Jurkat, Clone E6-1 (cell line): ENCODE measurements at regions not wholly inside any gene's neighbourhood (a gene's known extent, or its start where the extent isn't known, plus 50 kb on each side); places are given as distances from the start of the nearest gene placed in this dataset.
"Not testable (repeated sequence)": the region's sequence is repeated elsewhere in the genome, so short reads cannot be mapped to it uniquely, and the experiment has no call there.

Source experiments
- DNase-seq: peaks from one replicate; pipeline ENCODE4 v3.0.0-alpha.2; 2011; ENCODE audit warnings: low read depth, low spot score
- H3K4me3 ChIP-seq: 2 replicates; pipeline ENCODE4 v1.5.1; 2011; ENCODE audit warnings: mild to moderate bottlenecking, low read length, control low read depth, moderate library complexity

DNA sequence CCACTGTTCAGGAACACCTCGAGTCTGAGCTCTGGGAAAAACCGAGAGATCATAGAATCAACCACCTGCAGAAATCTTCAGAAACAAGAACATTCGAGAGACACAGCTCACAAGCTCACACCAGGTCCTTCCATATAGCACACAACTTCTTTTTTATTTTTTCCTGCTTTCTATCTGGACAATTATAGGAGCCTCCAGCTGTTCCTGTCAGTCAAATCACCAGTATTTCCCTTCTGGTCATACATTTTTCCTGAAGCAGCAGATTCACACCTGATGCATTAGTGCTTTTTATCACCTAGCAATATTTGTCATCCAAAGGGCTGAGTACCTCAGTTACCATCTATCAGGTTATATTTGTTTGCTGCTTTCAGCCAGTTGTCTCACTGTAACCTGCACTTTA is 323.5 kb downstream of the FOXO1 start:
- no peak for DNase-seq
- H3K4me3 ChIP-seq, result no peak overlapping the region

DNA sequence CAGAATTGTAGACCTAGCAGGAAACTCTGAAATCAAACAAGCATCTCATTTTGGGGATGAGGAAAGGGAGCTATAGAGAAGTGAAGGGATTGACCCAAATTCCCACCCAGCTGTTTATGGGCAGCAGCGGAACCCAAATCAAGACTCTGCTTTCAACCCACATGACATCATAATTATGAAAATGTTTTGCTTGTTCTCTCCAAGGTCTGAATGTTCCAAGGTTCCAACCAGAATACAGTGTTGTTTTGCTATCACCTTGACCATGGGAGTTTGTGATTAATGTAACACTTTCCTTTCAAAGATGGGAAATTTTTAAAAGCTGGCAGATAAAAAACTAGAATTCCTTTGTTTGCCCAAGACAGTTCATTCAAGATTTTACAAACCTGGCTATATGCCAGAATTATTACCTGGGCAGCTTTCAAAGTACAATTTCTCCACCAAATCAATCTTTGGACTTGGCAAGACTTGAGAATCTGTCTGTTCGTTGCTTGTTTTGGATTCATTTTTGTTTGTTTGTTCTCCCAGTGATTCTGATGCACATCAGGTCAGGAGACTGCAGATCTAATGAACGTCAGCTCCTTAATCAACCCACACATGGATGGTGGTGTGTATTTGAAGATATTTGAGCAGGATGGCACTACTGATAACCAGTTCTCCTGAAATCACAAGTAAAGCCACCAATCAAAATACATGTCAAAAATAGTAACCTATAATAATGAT is 322.7 kb downstream of the FOXO1 start:
- DNase-seq, result no peak

DNA sequence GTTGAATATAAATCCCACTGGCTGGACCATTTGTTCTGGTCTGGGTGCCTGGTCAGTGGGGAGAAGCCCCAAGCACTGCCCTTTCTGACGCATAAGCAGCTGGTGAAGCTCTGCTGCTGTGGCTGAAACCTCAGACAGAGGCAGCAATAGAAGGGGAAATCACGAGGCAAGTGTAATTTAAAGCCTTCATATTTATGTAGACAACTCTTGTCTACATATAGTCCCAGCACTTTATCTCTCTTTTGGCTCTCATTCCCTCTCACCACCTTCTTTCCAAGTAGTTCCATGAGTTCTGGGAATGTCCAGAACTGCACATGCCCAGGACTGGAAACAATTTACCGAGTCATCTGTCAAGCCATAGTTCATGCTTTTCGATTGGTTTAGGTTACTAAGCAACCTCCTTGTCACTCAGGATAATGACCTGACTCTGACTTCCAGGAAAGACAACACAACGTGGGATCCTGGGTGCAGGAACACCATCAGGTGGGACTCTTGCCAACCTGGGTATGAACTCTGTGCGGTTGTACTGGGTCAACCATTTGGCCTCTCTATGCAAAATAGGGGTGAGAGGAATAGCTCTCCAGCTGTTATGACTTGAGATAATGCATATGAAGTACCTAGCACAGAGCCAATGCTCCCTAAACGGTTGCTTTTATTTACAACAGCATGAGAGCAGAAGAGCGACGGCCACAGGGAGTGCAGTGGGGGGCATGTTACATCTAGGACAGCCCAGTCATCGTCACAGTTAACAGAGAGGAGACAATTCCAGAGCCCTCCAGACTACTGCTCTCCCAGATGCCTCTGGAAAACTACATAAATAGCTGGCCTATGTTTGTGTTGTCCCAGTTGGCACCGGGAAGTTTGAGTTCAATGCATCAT is 321.9 kb downstream of the FOXO1 start:
- no peak for DNase-seq
- no peak overlapping the region for H3K4me3 ChIP-seq

More for the DNA sequence above, 322.7 kb downstream of the FOXO1 start:
- H3K4me3 ChIP-seq, result no peak overlapping the region

DNA sequence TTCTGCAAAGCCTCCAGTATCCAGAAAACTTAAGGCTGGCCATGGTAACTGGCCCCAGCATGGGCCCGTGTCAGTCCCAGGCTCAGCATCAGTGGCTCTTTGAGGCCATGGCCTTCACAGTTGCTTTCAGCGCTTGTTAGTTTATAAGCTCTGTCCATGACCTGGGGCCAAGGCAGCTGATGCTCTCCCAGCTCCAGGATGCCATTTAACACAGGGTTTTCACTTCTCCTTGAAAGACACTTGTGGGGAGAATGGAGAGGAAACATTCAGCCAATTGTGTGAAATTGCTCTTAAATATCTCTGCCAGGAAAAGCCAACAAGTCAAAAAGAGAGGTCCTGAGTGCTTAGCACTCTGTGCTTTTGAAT is 321.3 kb downstream of the FOXO1 start:
- H3K4me3 ChIP-seq, result no peak overlapping the region
- DNase-seq, result no peak

DNA sequence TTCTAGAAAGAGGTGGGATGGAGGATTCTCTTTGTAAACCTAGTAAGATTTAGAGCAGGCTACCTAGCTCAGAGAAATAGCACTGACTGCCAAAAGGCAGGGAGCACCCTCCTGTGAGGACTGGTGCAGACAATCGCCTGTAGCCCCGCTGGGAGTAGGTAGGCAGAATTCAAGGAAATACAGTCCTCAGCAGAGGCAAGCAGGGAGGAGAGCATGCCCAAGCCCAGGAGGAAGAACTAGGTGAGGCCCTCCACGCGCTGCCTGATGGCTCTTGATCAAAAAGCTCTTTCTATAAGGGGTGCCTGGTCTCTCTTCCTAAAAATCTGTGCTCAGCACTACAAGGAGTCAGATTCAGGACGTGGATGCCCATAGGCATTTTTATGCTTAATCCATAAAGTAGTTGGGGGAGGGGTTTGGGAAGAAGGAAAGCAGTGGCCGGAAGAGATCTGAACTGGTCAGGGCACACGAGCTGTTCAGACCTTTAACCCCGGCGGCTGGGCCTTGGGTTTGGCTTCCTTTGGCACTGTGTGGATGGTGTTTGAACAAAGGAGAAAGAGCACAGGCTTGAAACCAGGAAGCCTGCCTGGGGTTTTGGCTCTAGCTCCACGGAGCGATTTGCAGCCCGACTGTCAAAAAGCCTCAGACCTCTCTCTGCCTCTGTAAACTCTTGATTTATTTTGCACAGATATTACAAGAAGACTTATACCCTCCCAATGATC is 320.6 kb downstream of the FOXO1 start:
- DNase-seq, result no peak
- no peak overlapping the region for H3K4me3 ChIP-seq

DNA sequence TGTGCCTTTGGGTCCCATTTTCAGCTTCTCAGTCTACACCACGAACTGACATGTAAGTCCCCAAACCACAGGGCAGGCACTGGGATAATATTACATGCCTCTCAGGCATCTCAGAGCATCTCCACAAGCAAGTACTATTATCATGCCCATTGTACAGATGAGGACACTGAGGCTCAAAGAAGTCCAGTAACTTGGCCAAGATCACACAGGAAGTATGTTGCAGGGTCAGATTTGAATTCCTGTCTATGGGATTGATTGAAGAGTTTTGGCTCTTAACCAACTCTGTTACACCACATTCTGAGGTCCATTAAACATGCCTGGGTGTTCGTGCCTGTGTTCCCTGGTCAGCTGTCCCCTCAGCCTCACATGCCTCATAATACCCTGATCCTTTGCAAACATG is 319.8 kb downstream of the FOXO1 start:
- no peak overlapping the region for H3K4me3 ChIP-seq
- no peak for DNase-seq

DNA sequence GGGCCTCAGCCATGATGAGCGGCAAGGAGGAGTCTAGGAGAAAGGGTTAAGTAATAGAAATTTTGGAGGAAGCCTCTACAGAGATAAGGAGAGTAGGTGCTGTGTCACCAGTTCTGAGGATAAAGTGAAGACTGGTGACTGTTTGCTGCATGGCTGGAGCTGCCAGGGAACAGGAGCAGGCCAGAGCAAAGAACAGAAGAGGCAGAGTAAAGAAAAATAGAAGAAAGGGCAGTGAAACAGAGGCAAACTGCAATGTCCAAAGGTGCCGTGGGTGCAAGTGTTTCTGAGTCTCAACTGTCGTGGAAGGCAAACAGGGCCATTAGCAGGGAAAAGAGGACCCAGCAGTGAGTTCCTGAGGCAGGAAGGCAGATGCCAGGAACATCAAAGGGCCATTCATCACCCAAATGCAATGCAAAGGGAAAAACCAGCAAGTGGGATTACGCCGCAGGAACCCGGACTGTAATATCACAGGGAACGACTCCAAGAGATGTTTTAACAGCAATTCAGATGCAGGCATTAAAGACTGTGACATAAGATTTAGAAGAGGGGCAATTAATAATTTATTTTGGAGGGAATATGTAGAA is 318.3 kb downstream of the FOXO1 start:
- no peak for DNase-seq
- no peak overlapping the region for H3K4me3 ChIP-seq

DNA sequence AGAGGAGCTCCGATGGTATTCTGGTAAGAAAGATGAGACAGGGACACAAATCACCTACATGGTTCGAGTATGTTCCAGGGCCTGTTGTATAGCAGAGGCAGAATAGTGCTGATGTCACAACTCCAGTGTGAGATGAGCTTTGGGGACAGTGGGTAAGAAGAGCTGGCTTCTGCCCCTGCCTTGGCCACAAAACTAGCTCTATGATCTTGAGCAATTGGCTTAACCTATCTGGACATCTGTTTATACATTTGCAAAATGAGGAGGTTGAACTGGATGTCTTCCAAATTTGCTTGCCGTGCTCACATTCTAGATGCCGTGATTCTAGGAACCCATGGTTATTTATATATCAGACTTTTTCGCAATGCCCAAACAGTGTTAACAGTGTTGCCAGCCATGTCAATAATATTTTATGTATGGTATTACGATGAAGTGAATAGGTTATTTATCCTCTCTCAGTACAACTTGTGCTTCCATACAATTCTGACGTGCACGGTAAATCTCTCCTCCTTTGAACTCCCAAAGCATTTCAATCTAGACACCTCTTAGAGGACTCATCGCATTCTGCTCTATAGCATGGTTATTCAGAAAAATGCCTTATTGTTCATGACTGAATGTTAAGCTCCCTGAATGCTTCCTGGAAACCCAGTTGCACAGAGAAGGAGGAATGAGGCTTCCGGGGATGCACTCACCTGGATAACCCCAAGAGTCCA is 316.0 kb downstream of the FOXO1 start:
- no peak for DNase-seq
- H3K4me3 ChIP-seq, result no peak overlapping the region

DNA sequence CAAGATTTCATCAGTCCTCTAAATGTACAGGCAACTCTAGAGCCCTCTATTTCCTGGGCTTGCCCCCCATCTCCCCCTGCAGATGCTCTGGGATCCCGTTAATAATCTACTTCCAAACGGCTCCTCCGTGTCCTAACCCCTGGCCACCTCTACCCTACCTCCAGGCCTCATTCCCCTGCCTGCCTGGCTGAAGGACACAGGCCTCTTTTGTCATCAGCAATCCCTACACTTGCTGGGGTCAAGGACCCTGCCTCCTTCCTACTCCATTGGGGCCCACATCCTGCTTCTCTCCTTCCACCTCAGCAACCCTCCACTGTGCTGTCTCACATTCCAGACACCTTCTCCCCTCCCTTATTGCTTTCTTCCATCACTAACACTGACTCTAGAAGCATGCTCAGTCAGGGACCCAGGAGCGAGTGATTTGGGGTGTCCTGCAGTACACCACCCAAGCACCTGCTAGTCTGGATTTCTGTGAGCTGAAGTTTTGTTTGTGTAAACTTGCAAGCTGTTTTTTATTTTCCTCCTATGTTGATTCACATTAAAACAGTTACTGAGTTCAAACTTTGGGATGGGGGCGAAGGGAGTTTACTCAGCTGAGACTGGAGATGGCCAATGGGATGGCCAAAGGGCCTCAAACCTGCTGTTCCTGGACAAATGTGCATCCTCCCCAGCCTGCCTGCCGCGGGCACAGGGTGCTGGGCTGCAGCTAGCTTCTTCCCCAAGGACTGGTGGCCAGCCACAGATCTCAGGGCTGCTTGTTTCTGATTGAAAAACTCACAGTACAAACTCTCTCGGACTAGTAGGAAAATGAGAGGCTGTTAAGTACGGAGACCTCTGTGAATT is 314.7 kb downstream of the FOXO1 start:
- DNase-seq, result no peak
- no peak overlapping the region for H3K4me3 ChIP-seq

DNA sequence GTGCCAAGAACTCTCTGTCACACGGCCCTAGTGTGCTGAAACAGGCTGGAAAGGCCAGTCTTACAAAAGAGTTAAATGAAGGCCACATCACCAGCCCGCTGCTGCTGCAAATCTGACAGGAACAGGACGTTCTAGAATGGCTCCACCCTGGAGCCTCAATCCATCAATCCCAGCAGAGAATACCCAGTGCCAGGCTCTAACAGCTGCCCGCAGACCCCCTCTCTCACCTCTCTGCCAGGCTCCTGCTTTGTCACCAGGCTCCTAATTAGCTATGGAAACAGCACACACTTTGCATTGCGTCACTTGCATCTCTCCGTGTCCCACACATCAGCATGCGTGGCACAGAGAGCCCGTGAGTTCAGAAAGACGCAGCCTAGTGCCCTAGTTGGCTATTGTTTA is 314.1 kb downstream of the FOXO1 start:
- DNase-seq, result no peak
- H3K4me3 ChIP-seq, result no peak overlapping the region

DNA sequence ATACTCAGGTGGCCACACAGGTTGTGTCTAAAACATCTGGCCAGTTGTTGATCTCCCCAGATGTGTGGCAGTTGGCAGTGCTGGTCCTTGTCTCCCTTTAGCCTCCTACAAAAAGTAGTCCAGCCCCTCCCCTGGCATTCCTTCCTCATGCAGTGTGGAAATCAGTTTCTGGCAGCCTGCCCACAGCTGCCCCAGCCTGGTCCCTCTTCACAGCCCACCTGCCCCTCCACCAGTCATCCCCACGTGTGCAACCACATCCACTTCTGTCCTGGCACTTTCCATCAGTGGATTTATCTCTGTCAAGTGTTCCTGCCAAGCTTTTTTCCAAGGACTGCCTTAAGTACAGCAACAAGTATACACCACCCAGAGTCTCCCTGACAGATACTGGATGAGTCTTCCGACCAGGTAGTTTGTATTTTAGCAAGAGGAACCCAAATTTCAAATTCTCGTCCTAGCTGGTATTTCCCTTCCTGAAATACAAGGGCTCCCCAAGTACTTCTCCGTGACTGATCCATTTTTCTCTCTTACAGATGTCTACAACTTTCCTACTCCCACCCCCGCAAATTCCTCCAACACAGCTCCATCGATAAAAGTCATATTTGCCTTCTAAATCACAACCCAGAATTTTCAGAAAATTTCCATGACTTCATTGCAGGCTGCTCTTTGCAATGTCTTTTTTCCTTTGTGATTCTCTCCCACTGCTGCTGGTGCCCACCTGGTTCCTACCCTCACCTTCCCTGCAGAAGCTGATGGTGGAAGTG is 313.5 kb downstream of the FOXO1 start:
- no peak for DNase-seq
- no peak overlapping the region for H3K4me3 ChIP-seq

DNA sequence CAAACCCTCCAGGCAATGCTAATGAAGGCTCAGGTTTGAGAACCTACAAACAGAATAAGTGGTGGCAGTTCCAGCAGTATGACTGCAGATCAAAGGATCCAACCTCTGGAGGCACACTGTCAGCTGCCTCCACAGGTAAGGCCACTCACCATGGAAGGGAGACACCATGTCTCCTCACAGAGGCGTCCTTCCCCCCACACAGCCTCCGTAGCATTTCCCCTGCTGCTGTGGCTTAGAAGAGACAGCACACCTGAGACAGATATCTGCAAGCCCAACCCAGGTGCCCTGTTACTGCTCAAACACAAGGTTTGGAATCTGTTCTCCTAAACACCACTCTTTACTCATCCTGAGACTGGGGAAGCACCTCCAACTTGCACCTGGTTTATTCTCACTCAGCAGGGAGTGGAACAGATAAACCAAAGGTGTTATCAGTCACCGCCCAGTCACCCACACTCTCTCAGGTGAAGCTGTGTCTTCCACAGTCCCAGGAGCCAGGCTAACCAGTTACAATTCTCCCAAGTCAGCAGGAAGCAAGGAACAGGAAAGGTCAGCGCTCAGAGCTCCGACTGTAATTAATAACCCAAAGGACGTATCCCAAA is 311.2 kb downstream of the FOXO1 start:
- no peak for DNase-seq
- H3K4me3 ChIP-seq, result no peak overlapping the region

DNA sequence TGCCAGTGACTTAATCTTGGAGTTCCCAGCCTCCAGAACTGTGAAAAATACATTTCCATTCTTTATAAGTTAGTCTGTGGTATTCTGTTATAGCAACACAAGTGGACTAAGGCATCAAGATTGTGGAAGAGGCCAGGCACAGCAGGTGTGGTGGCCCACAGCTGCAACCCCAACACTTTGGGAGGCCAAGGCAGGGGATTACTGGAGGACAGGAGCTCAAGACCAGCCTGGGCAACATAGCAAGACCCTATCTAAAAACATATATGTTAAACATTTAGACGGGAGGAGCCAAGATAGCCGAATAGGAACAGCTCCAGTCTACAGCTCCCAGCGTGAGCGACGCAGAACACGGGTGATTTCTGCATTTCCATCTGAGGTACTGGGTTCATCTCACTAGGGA is 310.4 kb downstream of the FOXO1 start:
- no peak for DNase-seq
- H3K4me3 ChIP-seq, result no peak overlapping the region

DNA sequence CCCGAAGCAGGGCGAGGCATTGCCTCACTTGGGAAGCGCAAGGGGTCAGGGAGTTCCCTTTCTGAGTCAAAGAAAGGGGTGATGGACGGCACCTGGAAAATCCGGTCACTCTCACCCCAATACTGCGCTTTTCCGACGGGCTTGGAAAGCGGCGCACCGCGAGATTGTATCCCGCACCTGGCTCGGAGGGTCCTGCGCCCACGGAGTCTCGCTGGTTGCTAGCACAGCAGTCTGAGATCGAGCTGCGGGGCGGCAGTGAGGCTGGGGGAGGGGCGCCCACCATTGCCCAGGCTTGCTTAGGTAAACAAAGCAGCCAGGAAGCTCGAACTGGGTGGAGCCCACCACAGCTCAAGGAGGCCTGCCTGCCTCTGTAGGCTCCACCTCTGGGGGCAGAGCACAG is 310.0 kb downstream of the FOXO1 start:
- not testable (repeated sequence) for DNase-seq, H3K4me3 ChIP-seq

DNA sequence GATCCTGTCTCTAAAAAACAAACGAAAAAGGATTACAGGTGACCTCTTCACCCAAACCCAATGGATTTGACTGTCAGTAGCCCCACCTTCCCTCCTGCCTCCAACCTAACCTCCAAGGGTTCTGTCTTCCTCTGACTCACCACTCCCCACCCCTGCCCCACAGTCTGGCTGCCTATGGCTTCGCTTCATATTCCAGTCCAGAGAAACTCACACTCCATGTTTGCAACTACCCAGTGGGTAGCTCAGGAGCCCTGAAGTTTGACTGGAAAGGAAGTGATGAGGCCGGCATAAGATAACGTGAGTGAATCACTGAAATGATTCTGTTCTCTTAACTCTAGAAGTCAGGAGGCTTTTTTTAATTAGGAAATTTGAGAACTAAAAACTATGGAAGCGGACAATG is 303.9 kb downstream of the FOXO1 start:
- no peak overlapping the region for H3K4me3 ChIP-seq
- no peak for DNase-seq

DNA sequence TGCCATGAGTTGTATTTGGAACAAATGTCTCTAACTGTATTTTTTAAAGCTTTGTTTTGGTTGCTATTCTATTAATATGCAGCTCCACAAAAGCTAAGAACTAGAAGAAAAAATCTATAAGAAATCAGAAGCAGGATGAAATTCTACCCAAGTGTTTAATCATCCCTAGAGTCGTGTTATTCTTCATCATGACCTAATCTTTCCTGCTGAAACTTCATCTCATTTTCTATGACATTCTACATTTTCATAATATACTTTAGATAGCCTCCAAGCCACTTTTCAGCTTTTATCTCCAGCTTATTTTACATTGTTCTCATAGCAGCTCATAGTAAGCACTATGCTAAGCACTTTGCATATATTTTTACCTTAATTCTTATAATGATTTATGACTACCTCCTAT is 302.8 kb downstream of the FOXO1 start:
- H3K4me3 ChIP-seq, result no peak overlapping the region
- no peak for DNase-seq

DNA sequence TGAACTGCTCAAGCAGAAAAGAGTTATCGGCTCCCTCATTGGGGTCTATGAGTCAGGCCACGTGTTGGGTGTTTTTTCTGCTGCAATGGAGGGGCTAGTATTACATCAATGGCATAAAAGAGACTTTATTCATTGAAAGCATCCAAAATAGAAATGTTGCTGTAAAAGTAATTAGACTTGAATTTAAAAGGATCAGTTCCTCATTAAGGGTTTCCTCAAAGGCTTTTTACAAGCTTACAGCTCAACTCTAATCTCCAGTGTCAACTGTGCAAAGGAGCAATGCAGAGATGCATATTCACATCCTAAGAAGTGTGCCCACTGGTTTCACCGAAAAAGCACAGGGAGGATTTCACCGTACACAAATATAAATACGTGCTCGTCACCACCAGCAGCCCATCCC is 300.3 kb downstream of the FOXO1 start:
- DNase-seq, result no peak
- no peak overlapping the region for H3K4me3 ChIP-seq
